ENCODE measurements at regions not wholly inside any gene's neighbourhood (a gene's known extent, or its start where the extent isn't known, plus 50 kb on each side); places are given as distances from the start of the nearest gene placed in this dataset.

GRCh38 chr2:217076657-217077232, 216.9 kb upstream of the TNP1 start:
- TF ChIP-seq CTCF (IDR thresholded peaks at IDR 0.05; ENCODE audit: low read depth, low read length, missing control alignments) = no peak
- no peaks in the 10 kb centered on the region for H3K27me3 ChIP-seq (replicated peaks)
- H3K36me3 ChIP-seq (replicated peaks) = no peaks in the 10 kb centered on the region
- H3K27ac ChIP-seq = no peak overlapping the region
- in situ Hi-C loops (cut with HindIII; ENCODE audit: low pct_ligation_motif_present, low sequenced_read_pairs) = no loop called here
- no peak for DNase-seq
- H3K4me3 ChIP-seq (ENCODE audit: low read depth, low read length) = no peak overlapping the region

GRCh38 chr2:217076058-217076435, 216.2 kb upstream of the TNP1 start:
- no peak for DNase-seq
- no peaks in the 10 kb centered on the region for H3K36me3 ChIP-seq (replicated peaks)
- no peak overlapping the region for H3K4me3 ChIP-seq (ENCODE audit: low read depth, low read length)
- H3K27me3 ChIP-seq (replicated peaks) = no peaks in the 10 kb centered on the region
- in situ Hi-C loops (cut with HindIII; ENCODE audit: low pct_ligation_motif_present, low sequenced_read_pairs) = no loop called here
- H3K27ac ChIP-seq = no peak overlapping the region
- no peak for TF ChIP-seq CTCF (IDR thresholded peaks at IDR 0.05; ENCODE audit: low read depth, low read length, missing control alignments)

GRCh38 chr2:217075268-217076057, 215.6 kb upstream of the TNP1 start:
- no peaks in the 10 kb centered on the region for H3K27me3 ChIP-seq (replicated peaks)
- in situ Hi-C loops (cut with HindIII; ENCODE audit: low pct_ligation_motif_present, low sequenced_read_pairs) = no loop called here
- no peak for TF ChIP-seq CTCF (IDR thresholded peaks at IDR 0.05; ENCODE audit: low read depth, low read length, missing control alignments)
- H3K4me3 ChIP-seq (ENCODE audit: low read depth, low read length) = no peak overlapping the region
- no peaks in the 10 kb centered on the region for H3K36me3 ChIP-seq (replicated peaks)
- no peak for DNase-seq
- no peak overlapping the region for H3K27ac ChIP-seq

GRCh38 chr2:217074576-217075255, 214.9 kb upstream of the TNP1 start:
- no peak overlapping the region for H3K27ac ChIP-seq
- no peak for TF ChIP-seq CTCF (IDR thresholded peaks at IDR 0.05; ENCODE audit: low read depth, low read length, missing control alignments)
- H3K27me3 ChIP-seq (replicated peaks) = no peaks in the 10 kb centered on the region
- H3K36me3 ChIP-seq (replicated peaks) = no peaks in the 10 kb centered on the region
- no peak overlapping the region for H3K4me3 ChIP-seq (ENCODE audit: low read depth, low read length)
- in situ Hi-C loops (cut with HindIII; ENCODE audit: low pct_ligation_motif_present, low sequenced_read_pairs) = no loop called here
- peak; percentile 20 for DNase-seq

GRCh38 chr2:217071416-217071815, 211.6 kb upstream of the TNP1 start:
- in situ Hi-C loops (cut with HindIII; ENCODE audit: low pct_ligation_motif_present, low sequenced_read_pairs) = no loop called here
- no peak overlapping the region for H3K27ac ChIP-seq
- no peak for TF ChIP-seq CTCF (IDR thresholded peaks at IDR 0.05; ENCODE audit: low read depth, low read length, missing control alignments)
- no peaks in the 10 kb centered on the region for H3K36me3 ChIP-seq (replicated peaks)
- no peak overlapping the region for H3K4me3 ChIP-seq (ENCODE audit: low read depth, low read length)
- no peak for DNase-seq
- H3K27me3 ChIP-seq (replicated peaks) = no peaks in the 10 kb centered on the region

Measured in brain microvascular endothelial cell (primary cell).